WTC11 (cell line): ENCODE measurements at regions not wholly inside any gene's neighbourhood (a gene's known extent, or its start where the extent isn't known, plus 50 kb on each side); places are given as distances from the start of the nearest gene placed in this dataset.

ENCODE experiments used
- ATAC-seq: fragments of 200-7000 bp; cut with Tn5 transposase; 2 replicates; pipeline ENCODE4 v1.10.0; 2021; ENCODE audit warnings: mild to moderate bottlenecking, moderate library complexity
- CTCF ChIA-PET: fragments of 300-600 bp; sonication (Branson Sonifier 250); formaldehyde crosslinking; loops from one replicate; lab custom pipeline; 2021; ENCODE audit warnings: antibody characterized with exemption; lab: Charles Lee
- POLR2A ChIA-PET: fragments of 350-600 bp; sonication (Branson Sonifier 250); formaldehyde crosslinking; loops from one replicate; lab custom pipeline; 2021; ENCODE audit warnings: antibody characterized with exemption; lab: Charles Lee
- DNase-seq: peaks from one replicate; pipeline ENCODE4 v3.0.0; 2021; ENCODE audit warnings: low spot score
- H3K27ac Mint-ChIP-seq: 2 replicates; pipeline ENCODE4 v1.8.0; 2021; ENCODE audit warnings: mixed read lengths
- H3K27me3 Mint-ChIP-seq: 2 replicates; pipeline ENCODE4 v1.8.0; 2021; ENCODE audit warnings: low read depth, mild to moderate bottlenecking, moderate library complexity, mixed read lengths
- H3K36me3 Mint-ChIP-seq: 2 replicates; pipeline ENCODE4 v1.8.0; 2021; ENCODE audit warnings: mixed read lengths
- H3K4me1 Mint-ChIP-seq: 2 replicates; pipeline ENCODE4 v1.8.0; 2022; ENCODE audit warnings: mixed read lengths
- H3K4me3 Mint-ChIP-seq: 2 replicates; pipeline ENCODE4 v1.8.0; 2021; ENCODE audit warnings: mild to moderate bottlenecking, moderate library complexity, mixed read lengths
- H3K9me3 Mint-ChIP-seq: 2 replicates; pipeline ENCODE4 v1.8.0; 2021; ENCODE audit warnings: mixed read lengths
- AR ChIP-seq: fragments of 250-450 bp; sonication (Bioruptor Pico); IDR thresholded peaks from 2 replicates; pipeline ENCODE4 v1.9.0; 2021; ENCODE audit warnings: mild to moderate bottlenecking
- CBFB ChIP-seq: sonication (generic); formaldehyde crosslinking; IDR thresholded peaks from 2 replicates; pipeline ENCODE4 v1.8.1; 2022; ENCODE audit warnings: mild to moderate bottlenecking, low read depth, missing genetic modification reagents
- CREB1 ChIP-seq: sonication (generic); formaldehyde crosslinking; IDR thresholded peaks from 2 replicates; pipeline ENCODE4 v1.8.0; 2023; ENCODE audit warnings: mild to moderate bottlenecking, missing genetic modification reagents
- ESRRA ChIP-seq: sonication (generic); formaldehyde crosslinking; IDR thresholded peaks from 2 replicates; pipeline ENCODE4 v1.8.1; 2022; ENCODE audit warnings: mild to moderate bottlenecking, missing genetic modification reagents, borderline replicate concordance
- FOXJ3 ChIP-seq: sonication (generic); formaldehyde crosslinking; IDR thresholded peaks from 2 replicates; pipeline ENCODE4 v1.9.0; 2021; ENCODE audit warnings: missing genetic modification reagents, mild to moderate bottlenecking, borderline replicate concordance
- FOXK1 ChIP-seq: sonication (generic); formaldehyde crosslinking; IDR thresholded peaks from 2 replicates; pipeline ENCODE4 v1.8.0; 2022; ENCODE audit warnings: mild to moderate bottlenecking, moderate library complexity, missing genetic modification reagents
- FOXP1 ChIP-seq: sonication (generic); formaldehyde crosslinking; IDR thresholded peaks from 2 replicates; pipeline ENCODE4 v1.8.0; 2022; ENCODE audit warnings: missing genetic modification reagents, mild to moderate bottlenecking, moderate library complexity, borderline replicate concordance
- FOXP4 ChIP-seq: sonication (generic); formaldehyde crosslinking; IDR thresholded peaks from 2 replicates; pipeline ENCODE4 v1.8.0; 2022; ENCODE audit warnings: mild to moderate bottlenecking, missing genetic modification reagents
- GABPB1 ChIP-seq: sonication (generic); formaldehyde crosslinking; IDR thresholded peaks from 2 replicates; pipeline ENCODE4 v1.8.1; 2023; ENCODE audit warnings: mild to moderate bottlenecking, missing genetic modification reagents
- GTF2I ChIP-seq: fragments of 250-450 bp; sonication (Bioruptor Pico); conservative IDR thresholded peaks from 2 replicates; pipeline ENCODE4 v1.4.0; 2021; ENCODE audit warnings: mild to moderate bottlenecking
- HMGXB4 ChIP-seq: sonication (generic); formaldehyde crosslinking; IDR thresholded peaks from 2 replicates; pipeline ENCODE4 v1.8.1; 2023; ENCODE audit warnings: mild to moderate bottlenecking, moderate library complexity, missing genetic modification reagents
- JAZF1 ChIP-seq: fragments of 250-450 bp; sonication (Bioruptor Pico); IDR thresholded peaks from 2 replicates; pipeline ENCODE4 v1.9.0; 2021; ENCODE audit warnings: moderate library complexity, mild to moderate bottlenecking, inconsistent platforms
- KAT7 ChIP-seq: sonication (generic); formaldehyde crosslinking; IDR thresholded peaks from 2 replicates; pipeline ENCODE4 v1.8.1; 2023; ENCODE audit warnings: missing genetic modification reagents, mild to moderate bottlenecking, borderline replicate concordance
- MYBL2 ChIP-seq: sonication (generic); formaldehyde crosslinking; IDR thresholded peaks from 2 replicates; pipeline ENCODE4 v1.8.1; 2023; ENCODE audit warnings: mild to moderate bottlenecking, moderate library complexity, missing genetic modification reagents
- NFATC4 ChIP-seq: fragments of 250-450 bp; sonication (Bioruptor Pico); IDR thresholded peaks from 2 replicates; pipeline ENCODE4 v1.9.0; 2021; ENCODE audit warnings: mild to moderate bottlenecking
- NR3C1 ChIP-seq: sonication (generic); formaldehyde crosslinking; conservative IDR thresholded peaks from 2 replicates; pipeline ENCODE4 v1.8.1; 2023; ENCODE audit warnings: low read depth, mild to moderate bottlenecking, missing genetic modification reagents
- OVOL2 ChIP-seq: fragments of 250-450 bp; sonication (Bioruptor Pico); IDR thresholded peaks from 2 replicates; pipeline ENCODE4 v1.9.0; 2021; ENCODE audit warnings: mild to moderate bottlenecking, borderline replicate concordance
- PREB ChIP-seq: sonication (generic); formaldehyde crosslinking; IDR thresholded peaks from 2 replicates; pipeline ENCODE4 v1.8.1; 2022; ENCODE audit warnings: mild to moderate bottlenecking, missing genetic modification reagents, moderate library complexity, borderline replicate concordance
- RELA ChIP-seq: sonication (generic); formaldehyde crosslinking; IDR thresholded peaks from 2 replicates; pipeline ENCODE4 v1.8.1; 2022; ENCODE audit warnings: missing genetic modification reagents, mild to moderate bottlenecking, borderline replicate concordance
- TEAD1 ChIP-seq: sonication (generic); formaldehyde crosslinking; IDR thresholded peaks from 2 replicates; pipeline ENCODE4 v1.8.0; 2022; ENCODE audit warnings: mild to moderate bottlenecking, missing genetic modification reagents
- ZBTB43 ChIP-seq: sonication (generic); formaldehyde crosslinking; IDR thresholded peaks from 2 replicates; pipeline ENCODE4 v1.8.1; 2023; ENCODE audit warnings: mild to moderate bottlenecking, missing genetic modification reagents
- ZNF138 ChIP-seq: sonication (generic); formaldehyde crosslinking; conservative IDR thresholded peaks from 2 replicates; pipeline ENCODE4 v1.8.1; 2022; ENCODE audit warnings: mild to moderate bottlenecking, moderate library complexity, missing genetic modification reagents
- ZNF232 ChIP-seq: sonication (generic); formaldehyde crosslinking; IDR thresholded peaks from 2 replicates; pipeline ENCODE4 v1.8.0; 2022; ENCODE audit warnings: mild to moderate bottlenecking, missing genetic modification reagents
- ZNF671 ChIP-seq: fragments of 250-450 bp; sonication (Bioruptor Pico); IDR thresholded peaks from 2 replicates; pipeline ENCODE4 v1.8.0; 2021; ENCODE audit warnings: mild to moderate bottlenecking
- ZSCAN18 ChIP-seq: fragments of 250-450 bp; sonication (Bioruptor Pico); IDR thresholded peaks from 2 replicates; pipeline ENCODE4 v2.1.2; 2022; ENCODE audit warnings: mild to moderate bottlenecking, moderate library complexity

- DNase-seq (no peak), ATAC-seq (no peak)
- Mint-ChIP-seq H3K4me3 (no peak overlapping the region), H3K4me1 (peaks cover 3% of the 10 kb centered on the region; the same call in 1 of the 2 replicates), H3K9me3 (peaks cover 21% of the 10 kb centered on the region), H3K27ac (no peak overlapping the region), H3K27me3 (no peaks in the 10 kb centered on the region; the same call in 1 of the 2 replicates), H3K36me3 (peaks cover 4% of the 10 kb centered on the region; the same call in 1 of the 2 replicates)
- no peak for TF ChIP-seq NR3C1 (CRISPR knock-in tag)
- no peak for TF ChIP-seq GTF2I (CRISPR knock-in tag)
- no peak for TF ChIP-seq ZNF671
- TF ChIP-seq FOXP1 (CRISPR knock-in tag): no peak
- TF ChIP-seq HMGXB4 (CRISPR knock-in tag): no peak
- TF ChIP-seq PREB (CRISPR knock-in tag): no peak
- no peak for TF ChIP-seq FOXP4 (CRISPR knock-in tag)
- no peak for TF ChIP-seq ZSCAN18 (CRISPR knock-in tag)
- no peak for TF ChIP-seq CREB1
- no peak for TF ChIP-seq CBFB (CRISPR knock-in tag)
- TF ChIP-seq OVOL2 (CRISPR knock-in tag): no peak
- no peak for TF ChIP-seq JAZF1 (CRISPR knock-in tag)
- TF ChIP-seq AR: no peak
- TF ChIP-seq FOXK1 (CRISPR knock-in tag): no peak
- POLR2A ChIA-PET: no interaction called here
- CTCF ChIA-PET: no interaction called here
These were observed 111.4 kb upstream of the ZEB1 start for GRCh38 chr10:31207636-31208035.

- DNase-seq (no peak), ATAC-seq (no peak)
- POLR2A ChIA-PET: no interaction called here
- Mint-ChIP-seq H3K27ac (no peak overlapping the region), H3K9me3 (peaks cover 15% of the 10 kb centered on the region), H3K27me3 (no peaks in the 10 kb centered on the region), H3K36me3 (peaks cover 4% of the 10 kb centered on the region; the same call in 1 of the 2 replicates), H3K4me3 (no peak overlapping the region), H3K4me1 (peaks cover 3% of the 10 kb centered on the region; the same call in 1 of the 2 replicates)
- TF ChIP-seq FOXK1 (CRISPR knock-in tag) (no peak), ZBTB43 (no peak), HMGXB4 (CRISPR knock-in tag) (no peak), ZNF138 (CRISPR knock-in tag) (no peak), TEAD1 (CRISPR knock-in tag) (no peak), NFATC4 (no peak), FOXJ3 (CRISPR knock-in tag) (no peak), MYBL2 (CRISPR knock-in tag) (no peak), GABPB1 (CRISPR knock-in tag) (no peak), ZNF232 (CRISPR knock-in tag) (no peak), RELA (CRISPR knock-in tag) (no peak), KAT7 (CRISPR knock-in tag) (no peak), ESRRA (CRISPR knock-in tag) (no peak)
- CTCF ChIA-PET: no interaction called here
These were observed 109.5 kb upstream of the ZEB1 start for GRCh38 chr10:31209478-31209877.
